ENCODE measurements at regions not wholly inside any gene's neighbourhood (a gene's known extent, or its start where the extent isn't known, plus 50 kb on each side); places are given as distances from the start of the nearest gene placed in this dataset.
"Not testable (repeated sequence)": the region's sequence is repeated elsewhere in the genome, so short reads cannot be mapped to it uniquely, and the experiment has no call there.

DNA sequence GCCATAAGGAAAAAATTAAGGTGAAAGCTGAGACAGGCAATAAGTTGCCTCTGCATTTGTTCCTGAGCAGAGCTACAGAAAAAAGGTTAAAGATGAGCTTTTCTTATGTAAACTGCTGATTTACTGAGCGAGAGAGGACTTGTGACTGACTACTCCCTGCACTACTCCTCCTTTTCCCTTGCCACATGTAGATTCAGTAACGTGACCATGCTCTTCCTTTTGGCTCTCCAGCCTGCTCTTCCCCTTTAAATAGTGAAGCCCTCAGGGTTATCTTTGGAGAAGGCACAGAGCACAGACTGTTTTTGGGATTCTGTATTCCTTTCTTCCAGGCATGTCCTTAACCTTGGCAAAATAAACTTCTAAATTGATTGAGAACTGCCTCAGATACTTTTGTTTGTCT is 630.2 kb downstream of the UQCRFS1 start:
- DNase-seq: no peak

DNA sequence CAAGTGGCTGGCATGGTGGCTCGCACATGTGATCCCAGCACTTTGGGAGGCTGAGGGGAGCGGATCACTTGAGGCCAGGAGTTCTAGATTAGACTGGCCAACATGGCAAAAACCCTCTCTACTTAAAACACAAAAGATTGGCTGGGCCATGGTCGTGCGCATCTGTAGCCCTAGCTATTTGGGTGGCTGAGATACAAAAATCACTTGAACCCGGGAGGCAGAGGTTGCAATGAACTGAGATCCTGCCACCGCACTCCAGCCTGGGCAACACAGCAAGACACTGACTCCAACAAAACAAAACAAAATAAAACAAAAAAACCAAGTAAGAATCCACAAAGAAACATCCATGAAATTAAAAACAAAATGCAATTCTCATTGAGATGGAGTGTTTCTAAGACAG is 630.6 kb downstream of the UQCRFS1 start:
- DNase-seq: no peak

DNA sequence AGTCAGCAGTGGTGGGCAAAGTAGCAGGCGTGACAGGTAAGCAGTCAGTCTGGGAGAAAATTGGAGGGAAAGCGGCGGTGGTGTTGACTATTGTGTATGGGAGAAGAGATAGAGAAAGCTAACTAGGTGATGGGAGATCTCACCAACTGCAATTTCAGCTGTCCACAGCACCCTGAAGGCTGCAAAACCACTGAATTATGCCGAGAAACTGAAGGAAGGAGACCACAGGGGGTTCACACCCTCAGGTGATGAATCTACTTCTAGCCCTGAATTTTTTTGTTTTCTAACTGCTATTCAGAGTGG is 631.5 kb downstream of the UQCRFS1 start:
- no peak for DNase-seq

DNA sequence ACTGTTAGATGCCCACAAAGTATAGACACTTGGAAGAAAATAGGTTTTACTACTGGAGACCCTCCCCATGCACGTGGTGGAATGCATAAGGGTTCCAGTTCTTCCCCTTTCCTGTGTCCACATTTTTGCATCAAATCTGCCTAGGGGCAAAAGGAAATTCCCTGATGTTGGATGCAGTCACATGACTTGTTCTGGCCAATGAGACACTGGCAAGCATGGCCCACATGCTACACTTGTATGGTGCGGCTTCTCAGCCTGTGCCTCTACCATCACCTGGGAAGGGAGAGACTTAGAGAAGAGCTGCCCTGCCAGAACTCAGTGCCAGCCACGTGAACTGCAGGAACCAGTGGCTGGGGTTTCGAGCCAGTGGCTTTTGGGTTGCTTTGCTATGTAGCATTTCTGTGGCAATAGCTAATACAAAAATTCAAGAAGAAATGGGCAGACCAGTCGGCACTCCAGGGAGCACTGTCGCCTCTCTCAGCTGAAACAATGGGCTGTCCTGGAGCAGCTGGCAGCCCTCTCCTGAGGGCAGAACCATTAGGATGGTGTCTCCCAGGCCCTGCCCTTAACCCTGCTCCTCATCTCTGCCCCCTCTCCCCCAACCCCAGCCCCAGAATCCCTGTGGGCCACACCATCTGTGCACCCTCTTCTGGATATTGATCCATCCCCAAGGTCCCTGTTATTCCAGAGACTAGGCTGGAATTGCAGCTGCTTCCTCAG is 634.0 kb downstream of the UQCRFS1 start:
- no peak for DNase-seq

DNA sequence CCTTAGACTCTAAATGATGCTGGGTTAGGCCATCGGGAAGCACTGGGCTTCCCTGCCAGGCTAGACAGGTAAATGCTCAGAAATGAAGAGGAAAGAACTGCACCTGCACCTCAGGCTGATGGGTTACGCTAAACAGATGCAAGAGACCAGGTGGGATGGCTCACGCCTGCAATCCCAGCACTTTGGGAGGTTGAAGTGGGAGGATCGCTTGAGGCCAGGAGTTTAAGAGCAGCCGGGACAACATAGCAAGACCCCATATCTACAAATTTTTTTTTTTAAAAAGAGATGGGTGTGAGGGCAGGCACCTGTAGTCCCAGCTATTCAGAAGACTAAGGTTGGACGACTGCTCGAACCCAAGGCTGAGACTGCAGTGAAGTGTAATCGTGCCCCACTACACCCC is 634.7 kb downstream of the UQCRFS1 start:
- DNase-seq: no peak

DNA sequence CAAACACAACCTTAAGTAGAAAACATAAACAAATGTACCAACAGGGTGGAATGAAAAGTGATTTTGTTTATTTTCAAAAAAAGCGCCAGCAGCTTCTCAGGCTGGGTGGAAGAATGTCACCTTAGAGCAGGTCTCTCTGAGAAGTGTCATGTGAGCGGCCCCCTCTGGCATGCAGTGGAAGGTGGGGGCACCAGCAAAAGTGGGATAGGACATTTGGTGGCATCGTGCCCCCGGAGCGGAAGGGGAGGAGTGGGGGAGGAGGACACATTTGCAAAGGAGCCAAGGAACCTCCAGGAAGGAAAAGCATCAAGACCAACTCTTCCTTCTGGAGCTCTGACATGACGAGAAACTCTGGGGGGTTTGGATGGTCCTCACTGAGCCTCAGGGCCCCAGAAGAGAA is 635.3 kb downstream of the UQCRFS1 start:
- no peak for DNase-seq

DNA sequence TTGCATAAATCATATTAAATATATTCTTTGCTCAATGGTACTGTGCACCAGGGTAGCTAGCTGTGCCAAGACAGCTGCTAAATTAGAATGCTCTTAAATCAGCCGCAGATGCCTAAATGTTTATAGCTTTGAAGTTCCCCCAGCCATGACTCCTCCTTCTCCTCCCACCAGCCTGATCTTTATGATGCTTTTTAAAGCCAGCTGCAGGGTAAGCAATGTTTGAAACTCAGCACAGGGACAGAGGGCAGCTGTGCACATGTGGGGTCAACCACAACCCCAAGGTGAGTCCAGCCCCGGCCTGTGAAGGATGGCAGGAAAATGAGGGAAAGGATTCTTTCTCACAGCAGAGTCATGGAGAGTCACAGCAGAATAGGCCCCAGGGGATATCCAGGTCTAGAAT is 635.7 kb downstream of the UQCRFS1 start:
- DNase-seq: no peak

DNA sequence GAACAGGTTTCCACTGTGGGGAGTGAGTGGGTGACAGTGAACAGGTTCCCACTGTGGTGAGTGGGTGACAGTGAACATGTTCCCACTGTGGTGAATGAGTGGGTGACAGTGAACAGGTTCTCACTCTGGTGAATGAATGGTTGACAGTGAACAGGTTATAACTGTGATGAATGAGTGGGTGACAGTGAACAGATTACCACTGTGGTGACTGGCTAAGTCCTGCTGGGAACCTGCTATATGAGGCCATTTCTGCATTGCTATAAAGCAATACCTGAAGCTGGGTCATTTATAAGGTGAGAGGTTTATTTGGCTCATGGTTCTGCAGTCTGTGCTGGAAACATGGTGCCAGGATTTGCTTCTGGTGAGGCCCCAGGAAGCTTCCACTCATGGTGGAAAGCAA is 637.1 kb downstream of the UQCRFS1 start:
- no peak for DNase-seq

DNA sequence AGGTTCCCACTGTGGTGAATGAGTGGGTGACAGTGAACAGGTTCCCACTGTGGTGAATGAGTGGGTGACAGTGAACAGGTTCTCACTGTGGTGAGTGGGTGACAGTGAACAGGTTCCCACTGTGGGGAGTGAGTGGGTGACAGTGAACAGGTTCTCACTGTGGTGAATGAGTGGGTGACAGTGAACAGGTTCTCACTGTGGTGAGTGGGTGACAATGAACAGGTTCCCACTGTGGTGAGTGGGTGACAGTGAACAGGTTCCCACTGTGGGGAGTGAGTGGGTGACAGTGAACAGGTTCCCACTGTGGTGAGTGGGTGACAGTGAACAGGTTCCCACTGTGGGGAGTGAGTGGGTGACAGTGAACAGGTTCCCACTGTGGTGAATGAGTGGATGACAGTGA is 637.6 kb downstream of the UQCRFS1 start:
- not testable (repeated sequence) for DNase-seq

DNA sequence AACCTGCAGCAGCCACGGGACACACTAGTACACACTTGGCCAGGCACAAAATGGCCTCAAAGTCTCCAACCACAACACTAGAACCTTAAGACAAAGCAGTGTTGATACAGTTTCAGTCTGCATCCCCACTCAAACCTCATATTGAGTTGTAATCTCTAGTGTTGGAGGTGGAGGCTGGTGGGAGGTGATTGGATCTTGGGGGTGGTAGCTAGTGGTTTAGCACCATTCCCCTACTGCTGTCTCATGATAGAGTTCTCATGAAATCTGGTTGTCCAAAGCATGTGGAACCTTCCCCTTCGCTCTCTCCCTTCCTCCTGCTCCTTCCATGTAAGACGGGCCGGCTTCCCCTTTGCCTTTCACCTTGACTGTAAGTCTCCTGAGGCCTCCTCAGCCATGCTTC is 638.7 kb downstream of the UQCRFS1 start:
- DNase-seq: no peak

DNA sequence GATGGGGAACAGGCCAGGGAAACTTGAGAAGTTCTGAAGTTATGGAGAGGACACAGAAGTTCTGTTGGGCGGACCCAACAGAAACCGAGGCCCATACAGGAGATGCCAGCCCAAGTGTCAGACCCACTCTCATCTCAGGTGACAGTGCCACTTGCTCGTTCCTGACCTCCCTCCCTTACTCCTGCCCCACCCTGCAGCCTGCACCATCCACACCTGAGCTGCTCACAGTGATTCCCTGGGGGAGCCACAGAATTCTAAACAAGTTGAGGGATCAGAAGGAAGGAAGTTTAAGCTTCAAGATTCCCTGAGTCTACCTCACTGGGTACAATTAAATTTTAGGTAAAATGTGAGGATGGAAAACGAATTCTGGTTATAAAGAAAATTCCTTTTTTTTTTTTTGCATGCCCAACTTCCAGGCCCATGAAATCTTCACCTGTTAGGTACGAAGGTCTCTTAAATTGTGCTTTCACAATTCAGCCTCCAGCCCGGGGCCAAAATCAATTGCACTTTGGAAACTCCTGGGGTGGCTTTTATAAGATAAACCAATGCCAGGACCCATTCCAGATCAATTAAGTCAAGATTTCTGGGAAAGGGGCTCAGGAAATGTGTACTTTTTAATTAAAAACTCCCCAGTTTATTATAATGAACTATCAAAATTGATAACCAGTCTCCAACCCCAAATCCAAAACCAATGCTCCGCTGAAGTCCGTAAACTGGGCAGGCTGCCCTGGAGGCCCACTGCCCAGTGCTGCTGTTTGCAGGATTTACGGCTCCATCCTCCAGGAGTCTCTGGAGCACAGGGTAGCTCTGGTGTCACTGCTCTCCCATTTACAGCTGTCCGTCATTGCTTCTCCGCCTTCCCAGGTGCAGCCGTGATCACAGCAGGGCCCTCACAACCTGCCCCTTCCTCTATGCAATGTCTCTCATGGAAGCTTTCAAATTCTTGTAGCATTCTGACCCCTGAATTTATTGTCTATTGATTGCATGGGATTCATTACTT is 643.5 kb downstream of the UQCRFS1 start:
- no peak for DNase-seq

DNA sequence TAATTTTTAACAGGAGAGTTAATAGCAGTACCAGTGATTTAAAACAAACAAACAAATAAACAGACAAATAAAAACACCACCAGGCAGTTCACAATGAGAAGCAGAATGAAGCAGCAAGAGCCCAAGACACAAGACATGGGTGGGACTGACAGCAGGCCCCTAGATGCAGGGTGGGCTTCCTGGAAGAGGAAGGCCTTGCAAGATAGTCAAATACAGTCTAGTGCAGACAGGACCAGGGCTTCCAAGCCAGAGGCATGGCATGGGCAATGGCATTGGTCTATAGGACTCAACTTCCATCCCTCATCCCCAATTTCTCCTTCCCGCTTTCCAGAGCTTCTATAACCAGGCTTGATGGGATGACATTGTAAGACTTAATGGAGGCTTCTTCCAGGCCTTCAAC is 645.1 kb downstream of the UQCRFS1 start:
- no peak for DNase-seq

DNA sequence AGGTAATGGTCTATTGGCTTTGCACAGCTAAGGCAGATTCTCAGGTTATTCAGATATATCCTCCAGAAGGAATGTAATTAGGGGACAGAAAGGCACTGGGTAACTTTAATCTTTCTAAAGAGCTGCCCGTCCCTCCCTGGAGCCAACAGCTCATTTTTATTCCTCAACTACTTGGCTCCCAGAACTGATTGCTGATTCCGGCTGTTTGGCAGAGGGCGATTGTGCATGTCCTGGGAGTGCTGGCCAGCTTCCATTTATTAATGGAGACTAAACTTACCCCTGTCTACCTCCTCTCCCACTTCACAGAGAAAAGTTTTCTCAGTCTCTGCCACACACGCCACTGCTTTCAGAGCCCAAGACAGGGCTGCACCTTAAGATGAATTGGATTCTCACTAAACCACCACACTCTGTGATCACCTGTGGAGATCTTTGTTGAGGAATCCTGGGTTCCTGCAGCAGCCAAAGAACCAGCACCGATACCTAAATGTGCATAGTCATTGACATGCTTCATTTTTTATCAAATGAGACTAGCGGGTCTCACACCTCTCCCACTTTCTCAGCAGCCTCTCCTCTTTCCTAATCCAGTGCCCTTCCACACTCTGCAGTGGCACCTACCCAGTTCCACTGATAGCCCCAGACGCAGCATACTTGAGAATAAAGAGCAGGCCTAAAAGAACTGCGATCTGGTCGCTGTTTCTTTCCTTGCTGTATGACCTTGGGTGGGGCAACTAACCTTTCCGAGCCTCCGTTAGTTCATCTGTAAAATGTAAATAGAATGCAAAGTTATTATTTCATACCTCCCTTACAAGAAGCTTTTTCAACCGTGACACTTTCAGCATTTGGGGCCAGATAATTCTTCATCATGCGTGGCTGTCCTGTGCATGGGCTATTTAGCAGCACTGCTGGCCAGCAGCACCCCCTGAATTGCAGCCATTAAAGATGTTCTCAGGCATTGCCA is 648.7 kb downstream of the UQCRFS1 start:
- DNase-seq: no peak

DNA sequence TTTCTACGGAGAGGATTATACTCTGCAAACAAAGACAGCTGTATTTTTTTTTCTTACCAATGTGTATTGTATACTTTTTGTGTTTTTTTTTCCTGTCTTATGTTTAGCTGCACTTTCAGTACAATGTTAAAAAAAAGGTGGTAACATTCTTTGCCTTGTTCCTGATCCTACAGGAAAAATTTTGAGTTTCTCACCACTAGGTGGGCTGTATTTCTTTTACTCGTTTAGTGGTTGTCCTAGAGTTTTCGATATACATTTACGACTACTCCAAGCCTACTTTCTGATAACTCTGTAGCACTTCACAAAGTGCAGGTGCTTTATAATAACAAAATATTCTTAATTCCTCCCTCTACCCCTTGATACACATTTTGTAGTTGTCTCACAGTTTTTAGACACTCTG is 652.2 kb downstream of the UQCRFS1 start:
- DNase-seq: no peak

DNA sequence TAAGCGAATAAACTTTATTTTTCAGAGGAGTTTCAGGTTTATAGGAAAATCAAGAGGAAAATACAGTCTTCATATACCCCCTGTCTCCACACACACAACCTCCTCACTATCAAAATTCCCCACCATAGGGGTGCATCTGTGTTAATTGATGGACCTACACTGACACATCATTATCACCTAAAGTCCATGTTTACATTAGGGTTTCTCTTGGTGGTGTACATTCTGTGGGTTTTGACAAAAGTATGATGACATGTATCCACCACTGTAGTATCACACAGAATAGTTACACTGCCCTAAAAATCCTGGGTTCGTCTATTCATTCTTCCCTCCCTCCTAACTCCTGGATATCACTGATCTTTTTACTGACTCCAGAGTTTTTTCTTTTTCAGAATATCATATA is 654.2 kb downstream of the UQCRFS1 start:
- DNase-seq: no peak

DNA sequence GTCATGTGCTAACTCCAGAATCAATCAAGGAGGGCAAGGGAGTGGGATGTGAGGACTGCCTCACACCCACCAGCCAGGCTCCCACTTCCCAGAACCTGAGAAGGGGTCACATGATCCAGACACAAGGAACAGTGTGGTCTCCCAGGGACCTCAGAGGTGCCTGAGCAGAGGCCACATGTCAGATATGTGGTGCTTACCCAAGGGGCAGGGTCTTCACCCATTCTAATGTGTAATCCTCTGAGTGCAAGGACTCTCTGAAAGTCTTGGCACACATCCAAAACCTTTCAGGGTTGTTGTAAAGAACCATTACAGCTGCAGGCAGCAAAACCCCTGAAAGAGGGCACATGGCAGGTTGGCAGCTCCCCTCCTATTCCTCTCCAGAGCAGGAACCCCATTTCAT is 656.6 kb downstream of the UQCRFS1 start:
- no peak for DNase-seq

DNA sequence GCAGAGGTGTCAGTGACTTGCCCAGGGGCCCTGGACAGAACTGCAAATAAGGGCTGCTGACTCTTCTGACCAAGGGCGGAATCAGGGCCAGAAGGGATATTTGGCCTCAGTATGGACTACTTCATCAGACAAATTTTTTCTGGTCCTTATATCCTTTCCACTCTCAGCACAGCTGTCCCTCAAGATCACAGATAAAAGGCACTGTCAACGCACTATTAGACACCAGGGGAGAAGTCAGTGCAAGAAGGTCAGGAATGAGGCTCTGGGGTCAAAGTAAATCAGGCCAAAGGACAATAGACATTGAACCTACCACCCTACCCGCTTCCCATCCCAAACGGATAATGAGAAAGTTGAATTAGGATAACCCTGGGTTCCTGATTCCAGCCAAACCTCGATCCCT is 657.6 kb downstream of the UQCRFS1 start:
- DNase-seq: no peak

DNA sequence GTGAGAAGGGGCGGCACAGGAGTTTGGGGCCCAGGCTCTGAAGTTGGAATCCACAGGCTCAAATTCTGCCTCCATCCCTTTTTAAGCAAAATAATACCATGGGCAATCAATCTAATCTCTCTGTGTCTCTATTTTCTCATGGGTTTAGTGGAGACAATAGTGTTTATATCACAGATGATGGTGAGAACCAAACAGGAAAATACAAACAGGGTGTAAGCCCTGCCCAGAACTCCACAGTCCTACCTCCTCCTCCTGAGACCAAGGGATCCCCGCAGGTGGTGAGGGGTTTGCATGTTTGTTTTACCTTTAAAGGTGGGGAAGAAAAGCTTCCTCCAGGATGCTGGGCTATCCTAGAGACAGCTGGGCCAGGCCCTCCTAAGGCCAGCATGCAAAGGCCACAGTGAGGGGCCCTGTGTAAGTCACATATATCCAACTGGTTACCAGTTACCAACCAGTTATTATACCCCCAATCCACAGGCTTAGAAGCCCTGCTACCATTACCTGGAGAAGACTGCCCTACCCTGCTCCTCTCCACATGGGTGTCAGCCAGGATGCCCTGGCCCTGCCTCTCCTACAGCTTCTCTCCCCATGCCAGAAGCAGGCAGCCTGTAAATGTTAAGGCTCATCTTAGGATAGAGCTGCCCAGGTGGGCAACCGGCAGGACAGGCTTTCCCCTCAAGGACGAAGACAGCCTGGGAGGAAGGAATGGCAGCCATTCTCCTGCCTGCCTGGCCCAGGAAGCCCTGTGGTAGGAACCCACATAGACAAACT is 658.4 kb downstream of the UQCRFS1 start:
- DNase-seq: no peak

DNA sequence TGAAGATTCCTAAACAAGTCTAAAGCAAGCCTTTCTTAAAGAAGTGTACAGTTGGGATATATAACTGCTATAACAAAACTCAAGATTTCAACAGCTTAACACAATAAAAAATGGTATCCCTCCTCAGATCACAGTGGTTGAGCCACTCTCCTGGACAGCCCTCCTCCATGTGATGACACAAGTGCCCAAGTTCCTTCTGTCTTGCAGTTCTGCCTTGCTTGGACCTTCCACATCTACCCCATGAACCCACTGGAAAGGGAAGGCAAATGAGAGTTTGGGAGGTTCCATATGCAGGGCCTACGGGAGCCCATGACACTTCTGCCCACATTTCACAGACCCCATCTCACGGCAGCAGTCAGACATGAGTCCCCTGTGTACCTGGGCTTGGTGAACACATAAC is 659.2 kb downstream of the UQCRFS1 start:
- DNase-seq: no peak

DNA sequence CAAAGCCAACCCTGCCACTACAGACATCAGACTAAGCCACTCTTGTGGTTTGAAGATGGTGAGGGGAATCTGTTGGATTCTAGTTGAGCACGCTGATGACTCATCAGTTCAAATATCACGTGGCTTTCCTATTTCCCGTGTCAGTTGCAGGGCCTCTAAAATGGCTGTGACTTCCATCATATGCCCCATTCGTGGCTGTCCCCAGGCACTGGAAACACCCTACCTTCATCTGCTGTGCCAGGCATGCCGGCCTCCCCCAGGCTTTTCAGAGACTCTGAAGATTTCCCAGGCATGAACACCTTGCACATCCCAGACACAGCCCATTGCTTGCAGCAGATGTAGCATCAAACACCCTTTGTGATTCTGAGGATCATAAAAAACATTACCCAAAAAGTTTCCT is 659.9 kb downstream of the UQCRFS1 start:
- DNase-seq: no peak

DNA sequence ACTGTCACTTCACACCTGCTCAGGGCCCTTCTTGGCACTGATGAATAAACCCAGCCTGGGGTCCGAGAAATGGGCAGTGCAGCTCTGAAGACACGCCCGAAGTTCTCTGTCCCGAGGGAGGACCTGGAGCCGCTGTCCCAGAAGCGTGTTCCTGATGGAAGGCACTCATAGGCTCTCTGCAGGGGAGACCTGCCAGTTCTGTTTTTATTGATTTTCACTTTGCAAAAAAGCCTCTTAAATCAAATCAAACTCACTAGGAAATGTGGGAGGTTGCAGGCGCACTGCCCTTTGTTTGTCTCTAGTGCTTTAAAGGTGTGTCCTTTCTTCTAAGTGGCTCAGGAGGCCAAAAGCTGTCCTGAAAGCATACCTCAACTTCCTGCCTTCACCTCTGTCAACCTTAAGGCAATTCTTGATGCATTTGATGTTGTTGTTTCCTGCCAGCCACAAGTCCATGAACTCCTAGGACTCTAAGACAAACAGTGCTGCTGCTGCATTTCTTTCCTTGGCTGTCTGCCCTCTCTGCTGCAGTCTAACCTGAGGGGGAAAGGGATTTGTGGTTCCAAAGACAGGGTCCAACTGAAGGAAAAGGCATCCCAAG is 663.2 kb downstream of the UQCRFS1 start:
- no peak for DNase-seq

DNA sequence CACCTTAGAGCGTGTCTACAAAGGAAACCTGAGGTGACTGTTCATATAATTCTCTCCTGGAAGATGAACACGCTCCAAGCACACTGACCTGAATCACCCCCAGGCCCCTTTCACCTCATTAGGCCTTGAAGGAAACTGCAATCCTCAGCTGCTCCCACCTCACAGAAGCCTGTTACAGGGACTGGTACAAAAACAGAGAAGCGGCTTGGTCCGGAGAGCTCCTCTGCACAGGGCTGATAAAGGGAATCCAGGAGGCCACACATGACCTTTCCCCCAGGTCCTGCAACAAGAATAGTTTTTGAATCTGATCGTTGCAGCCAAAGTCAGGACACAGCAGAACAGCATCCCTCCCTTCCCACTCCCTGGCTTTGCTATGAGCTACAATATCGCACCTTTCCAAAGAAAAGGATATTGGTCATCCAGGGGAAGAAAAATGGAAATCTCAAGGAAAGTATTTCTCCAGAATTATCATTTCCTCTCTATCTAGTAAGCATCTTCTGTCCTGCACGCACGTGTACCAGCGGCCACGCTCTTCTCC is 666.7 kb downstream of the UQCRFS1 start:
- no peak for DNase-seq
